SH-SY5Y (cell line): ENCODE measurements at regions not wholly inside any gene's neighbourhood (a gene's known extent, or its start where the extent isn't known, plus 50 kb on each side); places are given as distances from the start of the nearest gene placed in this dataset.

Experiments
- GATA2 ChIP-seq: IDR thresholded peaks from 2 replicates; pipeline ENCODE4 v1.6.1; 2011; ENCODE audit warnings: mild to moderate bottlenecking, low read depth, low read length
- GATA3 ChIP-seq: IDR thresholded peaks from 2 replicates; pipeline ENCODE4 v1.6.1; 2011; ENCODE audit warnings: low read depth, mild to moderate bottlenecking, low read length, moderate library complexity

GRCh38 chr2:128984855-128985254, 666.2 kb upstream of the HS6ST1 start:
- TF ChIP-seq GATA3: no peak
- TF ChIP-seq GATA2: no peak

DNA sequence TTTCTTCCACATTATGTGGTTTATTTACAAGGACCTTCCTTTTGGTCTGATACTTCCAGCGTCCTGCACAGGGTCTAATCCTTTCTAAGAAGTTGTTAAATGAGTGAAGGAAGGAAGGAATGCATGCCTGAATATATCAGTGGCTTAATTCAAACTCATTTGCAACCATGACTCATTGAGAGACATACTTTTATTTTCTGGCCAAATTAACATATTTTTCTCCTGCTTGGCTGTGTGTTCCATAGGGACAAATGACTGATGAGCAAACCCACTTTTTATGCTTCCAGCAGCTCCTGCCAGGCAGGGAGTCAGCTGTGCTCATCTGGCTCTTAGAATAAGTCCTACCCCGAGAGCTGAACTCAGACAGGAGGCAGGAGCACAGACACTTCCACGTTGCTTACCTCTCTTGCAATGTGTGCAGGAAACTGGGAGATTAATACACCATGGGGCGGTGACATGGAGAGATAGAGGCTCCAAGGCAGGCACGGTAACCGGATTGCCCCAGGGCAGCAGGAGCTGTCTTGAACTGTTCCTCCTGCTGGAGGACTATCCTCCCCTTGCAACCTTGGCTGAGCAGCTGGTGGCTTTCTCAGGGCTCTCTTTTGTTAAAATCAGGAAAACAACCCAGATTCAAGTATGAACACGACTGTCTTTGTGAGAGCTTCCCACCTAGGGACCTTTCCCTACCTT, 667.5 kb upstream of the HS6ST1 start:
- TF ChIP-seq GATA2: no peak
- no peak for TF ChIP-seq GATA3

GRCh38 chr2:128986867-128987268, 668.2 kb upstream of the HS6ST1 start:
- TF ChIP-seq GATA2: no peak
- TF ChIP-seq GATA3: no peak

DNA sequence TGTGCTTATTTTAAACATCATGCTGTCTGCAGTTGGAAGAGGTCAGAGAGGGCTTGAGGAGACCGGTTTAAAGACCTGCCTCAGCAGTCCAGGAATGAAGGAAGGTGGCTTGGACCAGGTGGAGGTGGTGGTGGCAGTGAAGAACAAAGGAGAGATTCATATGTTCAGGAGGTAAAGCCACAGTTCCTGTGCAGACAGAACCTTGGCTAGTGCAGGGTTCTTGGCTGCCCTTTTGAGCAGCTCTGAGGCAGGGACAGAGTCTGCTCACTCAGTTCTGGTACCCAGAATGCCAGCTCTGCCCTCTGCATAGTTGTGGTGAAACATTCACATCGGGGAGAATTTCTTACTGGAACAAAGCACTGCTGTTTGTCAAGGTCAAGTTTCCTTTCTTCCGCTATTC, 669.7 kb upstream of the HS6ST1 start:
- TF ChIP-seq GATA2 (no peak), GATA3 (no peak)

GRCh38 chr2:128988967-128989366, 670.3 kb upstream of the HS6ST1 start:
- TF ChIP-seq GATA3: no peak
- TF ChIP-seq GATA2: no peak

DNA sequence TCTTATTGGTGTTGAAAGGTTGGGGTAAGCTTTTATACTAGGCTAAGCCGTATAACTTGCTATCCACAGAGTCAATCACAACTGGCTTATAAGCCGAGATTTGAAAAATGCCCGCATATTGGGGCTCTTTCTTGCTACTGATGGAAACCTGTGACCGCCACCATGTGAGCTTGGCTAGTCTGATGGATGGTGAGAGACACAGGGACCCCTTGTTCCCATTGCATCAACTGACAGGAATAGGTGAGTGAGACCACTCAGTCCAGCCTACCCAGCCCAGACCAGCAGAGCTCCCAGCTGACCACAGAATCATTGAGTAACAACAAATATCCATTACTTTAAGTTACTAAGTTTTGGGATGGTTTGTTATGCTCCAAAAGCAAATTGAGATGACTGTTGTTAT, 676.4 kb upstream of the HS6ST1 start:
- TF ChIP-seq GATA3: no peak
- no peak for TF ChIP-seq GATA2

- TF ChIP-seq GATA3 (no peak), GATA2 (no peak)
Measured at GRCh38 chr2:128996078-128996477, 677.4 kb upstream of the HS6ST1 start.

GRCh38 chr2:128997166-128997866, 678.6 kb upstream of the HS6ST1 start:
- TF ChIP-seq GATA2 (no peak), GATA3 (no peak)

DNA sequence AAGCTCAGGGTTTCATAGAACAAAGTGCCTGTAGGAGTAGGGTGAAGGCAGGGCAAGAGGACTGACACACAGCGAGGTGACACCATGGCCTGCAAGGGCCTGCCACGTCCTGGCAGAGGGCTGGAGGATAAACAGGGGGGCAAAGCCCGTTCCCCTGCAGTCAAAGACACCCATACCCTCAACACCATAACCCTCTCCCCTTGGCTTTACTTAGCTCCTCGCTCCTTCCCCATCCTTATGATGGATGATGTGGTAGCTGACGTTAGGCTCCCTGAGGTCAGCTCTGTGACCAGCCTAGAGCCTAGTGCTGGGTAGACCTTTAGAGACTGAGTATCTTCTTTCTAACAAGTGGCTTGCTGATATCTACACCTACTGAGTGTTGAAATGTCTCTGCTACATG, 683.3 kb upstream of the HS6ST1 start:
- TF ChIP-seq GATA3 (no peak), GATA2 (no peak)

DNA sequence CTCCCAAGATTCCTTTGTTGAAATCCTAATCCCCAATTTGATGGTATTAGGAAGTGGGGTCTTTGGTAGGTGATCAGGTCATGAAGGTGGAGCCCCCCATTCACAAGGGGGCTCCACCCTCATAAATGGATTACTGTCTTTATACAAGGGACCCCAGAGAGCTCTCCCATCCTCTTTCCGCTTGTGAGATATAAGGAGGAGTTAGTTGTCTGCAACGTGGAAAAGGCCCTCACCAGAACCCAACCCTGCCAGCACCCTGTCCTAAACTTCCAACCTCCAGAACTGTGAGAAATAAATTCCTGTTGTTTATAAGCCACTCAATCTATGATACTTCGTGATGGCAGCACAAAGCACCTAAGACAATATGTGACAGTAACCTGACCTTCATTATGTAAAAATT, 684.1 kb upstream of the HS6ST1 start:
- TF ChIP-seq GATA2 (no peak), GATA3 (no peak)

- TF ChIP-seq GATA2: no peak
- TF ChIP-seq GATA3: no peak
Measured at GRCh38 chr2:129004485-129004884, 685.8 kb upstream of the HS6ST1 start.

DNA sequence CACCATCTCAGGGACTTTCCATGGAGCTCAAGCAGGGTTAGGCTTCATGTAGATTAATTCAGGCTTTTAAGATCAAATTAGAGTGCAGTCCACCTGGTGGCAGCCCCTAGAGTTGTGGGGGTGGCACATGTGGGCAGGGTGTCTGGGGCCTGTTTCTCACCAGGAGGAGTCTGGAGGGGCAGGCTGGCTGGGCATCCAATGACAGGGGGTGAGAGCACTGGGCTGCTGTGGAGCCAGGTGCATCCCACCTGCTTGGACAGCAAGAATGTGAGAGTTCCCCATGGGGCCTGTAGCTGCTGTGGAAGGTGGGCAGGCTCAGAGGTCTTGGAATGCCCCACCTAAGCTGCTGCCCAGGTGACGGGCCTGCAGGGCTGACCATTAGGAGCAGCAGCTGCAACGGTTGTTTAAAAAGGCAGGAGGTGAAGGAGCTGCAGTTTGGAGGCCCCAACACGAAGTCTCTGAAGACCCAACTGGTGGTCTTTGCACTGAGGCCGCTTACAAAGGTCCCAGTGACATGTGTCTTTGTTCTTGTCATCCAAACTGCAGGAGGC, 686.3 kb upstream of the HS6ST1 start:
- TF ChIP-seq GATA2 (no peak), GATA3 (no peak)

- no peak for TF ChIP-seq GATA2
- no peak for TF ChIP-seq GATA3
Measured at GRCh38 chr2:129006135-129006886, 687.6 kb upstream of the HS6ST1 start.

DNA sequence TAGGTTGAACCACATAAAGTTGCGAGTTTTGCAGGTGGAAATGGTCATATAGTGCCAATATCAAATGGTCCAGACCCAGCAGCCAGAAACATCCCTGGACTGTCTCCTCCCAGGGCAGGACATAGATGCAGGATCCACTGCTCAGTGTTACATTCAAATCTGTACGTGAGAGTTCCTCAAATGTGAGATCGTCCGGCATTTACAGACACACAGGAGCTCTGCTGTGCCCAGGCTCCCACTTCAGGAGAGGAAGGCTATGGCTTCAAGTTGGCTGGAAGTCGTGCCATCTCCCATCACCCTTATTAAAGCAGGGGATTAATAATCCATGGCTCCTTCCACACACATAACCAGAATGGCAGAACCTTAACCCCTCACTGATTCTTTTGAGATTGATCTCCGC, 688.2 kb upstream of the HS6ST1 start:
- TF ChIP-seq GATA3 (no peak), GATA2 (no peak)

GRCh38 chr2:129008055-129008880, 689.6 kb upstream of the HS6ST1 start:
- no peak for TF ChIP-seq GATA3
- no peak for TF ChIP-seq GATA2
